OCI-M2 (cell line): ENCODE measurements at regions not wholly inside any gene's neighbourhood (a gene's known extent, or its start where the extent isn't known, plus 50 kb on each side); places are given as distances from the start of the nearest gene placed in this dataset.
"Not testable (repeated sequence)": the region's sequence is repeated elsewhere in the genome, so short reads cannot be mapped to it uniquely, and the experiment has no call there.

Experiments used
- DNase-seq: peaks from one replicate; lab custom pipeline; 2025; ENCODE audit not compliant: unreplicated experiment; lab: John Stamatoyannopoulos, UW

DNA sequence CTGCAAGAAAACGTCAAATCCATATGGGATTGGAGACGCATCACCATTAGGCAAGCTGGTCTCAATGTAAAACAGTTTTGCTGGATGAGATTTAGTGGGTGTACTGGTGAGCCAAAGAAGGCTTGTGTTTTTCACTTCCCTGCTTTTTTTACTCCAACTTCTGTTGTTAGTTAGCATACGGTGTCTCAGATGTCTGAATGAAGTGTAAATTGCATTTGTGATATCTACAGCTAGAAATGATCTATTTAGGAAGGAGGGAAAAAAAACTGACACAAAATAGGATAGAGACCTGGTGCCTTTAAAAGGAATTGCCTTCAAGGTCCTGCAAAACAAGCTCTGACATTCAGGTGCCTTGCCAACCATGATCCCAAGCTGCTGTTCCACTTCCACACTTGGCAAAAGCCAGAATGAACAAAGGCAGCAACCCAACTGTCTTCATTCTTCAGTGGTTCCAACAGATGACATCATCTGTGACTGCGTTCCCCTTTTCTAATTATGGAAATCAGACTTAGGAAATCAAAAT lies 104.2 kb upstream of the RAI14 start:
- DNase-seq: no peak

DNA sequence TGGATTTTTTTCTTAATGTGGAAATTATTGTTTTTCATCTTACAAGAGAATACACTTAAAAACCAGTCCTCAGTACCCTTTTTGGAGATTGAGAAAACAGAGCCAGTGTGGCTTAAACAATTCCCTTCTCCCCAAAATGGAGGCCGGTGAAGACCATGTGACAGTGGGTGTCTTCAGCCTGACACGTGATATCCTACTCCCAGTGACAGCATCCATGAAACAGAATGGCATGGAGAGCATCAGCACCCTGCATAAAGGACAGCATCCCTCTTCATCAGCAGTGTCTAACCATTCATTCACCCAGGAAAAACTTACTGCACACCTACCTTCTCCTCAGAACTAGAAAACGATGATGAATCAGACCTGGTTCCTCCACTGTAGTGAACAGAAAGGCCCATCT lies 103.4 kb upstream of the RAI14 start:
- no peak for DNase-seq

DNA sequence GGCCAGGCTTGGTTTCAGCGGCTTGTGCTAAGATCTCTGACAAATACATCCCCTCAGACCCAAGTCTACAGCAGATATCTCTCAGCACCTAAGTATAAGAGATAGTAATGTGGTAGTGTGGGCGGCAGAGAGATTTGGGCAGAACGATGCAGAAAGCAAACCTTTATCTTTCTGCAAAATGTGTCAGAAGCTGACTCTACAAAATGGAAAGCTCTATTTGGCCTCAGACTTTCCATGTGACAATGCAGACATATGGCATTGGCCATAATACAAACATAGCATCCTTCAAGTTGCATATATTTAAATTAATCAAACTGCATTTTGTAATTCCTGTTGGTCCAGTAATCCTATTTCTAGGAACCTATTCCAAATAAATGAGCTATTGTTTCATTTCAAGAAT lies 102.5 kb upstream of the RAI14 start:
- no peak for DNase-seq

DNA sequence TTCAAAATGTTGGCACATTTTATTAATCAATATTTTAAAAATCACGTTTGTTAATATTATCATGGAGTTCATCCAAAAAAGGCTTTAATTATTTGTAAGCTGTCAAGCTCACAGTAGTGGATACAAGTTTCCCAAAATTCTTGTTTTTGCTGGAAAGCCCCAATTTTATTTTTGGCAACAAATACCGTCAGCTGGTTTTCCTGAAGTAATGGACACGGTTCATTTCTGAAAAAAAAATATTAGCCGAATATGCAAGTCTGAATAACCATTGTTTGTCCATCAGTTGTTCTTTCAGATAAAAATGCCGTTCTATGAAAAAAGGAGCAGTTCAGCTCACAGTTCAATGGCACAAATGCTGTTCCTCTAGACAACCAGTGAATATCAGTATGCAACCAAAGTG lies 101.5 kb upstream of the RAI14 start:
- DNase-seq: no peak

DNA sequence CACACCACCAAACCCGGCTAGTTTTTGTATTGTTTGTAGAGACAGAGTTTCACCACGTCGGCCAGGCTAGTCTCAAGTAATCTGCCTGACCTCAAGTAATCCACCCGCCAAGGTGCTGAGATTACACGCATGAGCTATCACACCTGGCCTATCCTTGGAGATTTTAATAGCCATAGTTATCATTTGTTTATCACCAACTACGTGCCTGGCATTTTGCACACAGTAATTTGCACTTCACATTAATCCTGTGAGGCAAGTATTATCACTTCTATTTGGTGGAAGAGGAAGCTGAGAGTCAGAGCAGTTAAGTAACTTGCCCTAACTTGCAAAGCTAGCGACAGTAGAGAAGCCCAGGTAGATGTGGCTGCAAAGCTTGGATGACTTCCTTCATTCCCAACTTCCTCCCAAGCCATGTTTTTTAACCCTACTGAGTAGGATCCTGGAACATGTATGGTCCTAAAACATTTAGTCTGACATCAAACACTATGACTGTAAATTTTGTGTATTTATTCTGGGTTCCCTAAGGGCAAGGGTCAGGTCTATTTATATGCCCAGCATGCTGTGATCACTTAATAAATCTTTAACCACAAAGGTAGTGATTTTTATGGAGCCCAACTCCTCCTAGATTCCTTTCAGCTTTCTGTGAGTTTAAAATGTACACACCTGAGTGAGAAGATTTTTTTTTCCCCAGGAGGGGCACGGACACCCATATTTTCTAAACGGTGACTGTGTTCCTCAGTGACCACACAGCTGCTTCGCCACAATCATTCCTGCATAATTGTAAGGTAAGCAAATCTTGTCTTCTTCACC lies 100.2 kb upstream of the RAI14 start:
- DNase-seq: no peak

DNA sequence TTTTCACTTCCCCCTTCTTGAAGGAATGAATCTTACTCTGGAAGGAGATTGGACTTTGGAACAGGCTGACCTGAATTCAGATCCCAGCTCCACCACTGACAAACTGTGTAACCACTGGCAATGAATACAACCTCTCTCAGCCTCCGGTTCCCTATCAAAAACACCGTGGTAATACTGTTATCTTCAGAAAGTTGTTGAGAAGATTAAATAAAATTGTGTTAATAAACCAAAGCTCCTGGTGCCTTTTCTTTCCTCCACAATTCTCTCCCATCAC lies 99.7 kb upstream of the RAI14 start:
- DNase-seq: no peak

DNA sequence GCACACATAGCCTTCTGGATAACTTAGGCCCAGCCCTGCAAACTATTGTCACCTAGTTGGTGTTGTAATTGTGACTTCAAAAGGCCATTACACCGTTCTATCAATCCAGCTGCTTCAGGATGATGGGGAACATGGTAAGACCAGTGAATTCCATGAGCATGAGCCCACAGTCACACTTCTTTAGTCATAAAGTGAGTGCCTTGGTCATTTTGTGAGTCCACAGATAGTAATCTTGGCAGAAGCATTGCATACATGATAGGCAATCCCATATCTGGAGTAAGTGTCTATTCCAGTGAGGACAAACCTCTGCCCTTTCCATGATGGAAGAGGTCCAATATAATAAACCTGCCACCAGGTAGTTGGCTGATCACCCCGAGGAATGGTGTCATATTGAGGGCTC lies 94.5 kb upstream of the RAI14 start:
- DNase-seq: not testable (repeated sequence)

DNA sequence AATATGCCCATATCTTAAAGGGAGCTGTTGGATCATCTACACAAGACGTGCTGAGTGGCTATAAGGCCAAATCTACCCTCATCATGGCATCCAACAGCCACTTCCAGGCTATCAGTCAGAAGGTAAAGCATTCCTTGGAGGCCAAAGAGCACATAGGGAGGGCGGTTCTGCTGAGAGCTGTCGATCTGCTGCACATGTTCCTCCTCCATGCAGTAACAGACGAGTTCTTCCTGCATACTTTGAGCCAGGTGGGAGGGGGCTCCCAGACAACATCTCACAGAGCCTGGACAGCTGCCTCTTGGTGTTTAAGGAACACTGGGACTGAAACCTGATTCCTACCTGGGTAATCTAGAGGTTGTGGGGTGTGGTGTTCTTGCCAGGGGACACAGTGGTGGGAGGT lies 93.3 kb upstream of the RAI14 start:
- DNase-seq: no peak

DNA sequence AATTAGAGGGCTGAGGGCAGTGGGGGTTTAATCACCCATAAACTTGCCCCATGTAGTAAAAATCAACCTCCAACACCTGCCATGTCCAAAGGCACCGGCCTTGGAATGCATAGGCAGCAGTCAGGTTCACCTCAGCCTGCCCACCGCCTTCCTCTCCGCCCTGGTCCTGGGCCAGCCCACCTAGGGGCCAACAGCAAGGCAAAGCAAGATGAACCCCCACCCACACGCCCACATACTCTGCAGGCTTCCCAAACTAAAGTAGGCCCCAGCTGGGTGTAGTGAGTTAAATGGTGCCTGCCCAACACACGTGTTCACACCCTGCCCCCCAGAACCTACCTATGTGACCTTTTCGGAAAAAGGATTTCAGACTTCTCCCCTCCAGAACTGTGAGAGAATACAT lies 92.9 kb upstream of the RAI14 start:
- DNase-seq: no peak

DNA sequence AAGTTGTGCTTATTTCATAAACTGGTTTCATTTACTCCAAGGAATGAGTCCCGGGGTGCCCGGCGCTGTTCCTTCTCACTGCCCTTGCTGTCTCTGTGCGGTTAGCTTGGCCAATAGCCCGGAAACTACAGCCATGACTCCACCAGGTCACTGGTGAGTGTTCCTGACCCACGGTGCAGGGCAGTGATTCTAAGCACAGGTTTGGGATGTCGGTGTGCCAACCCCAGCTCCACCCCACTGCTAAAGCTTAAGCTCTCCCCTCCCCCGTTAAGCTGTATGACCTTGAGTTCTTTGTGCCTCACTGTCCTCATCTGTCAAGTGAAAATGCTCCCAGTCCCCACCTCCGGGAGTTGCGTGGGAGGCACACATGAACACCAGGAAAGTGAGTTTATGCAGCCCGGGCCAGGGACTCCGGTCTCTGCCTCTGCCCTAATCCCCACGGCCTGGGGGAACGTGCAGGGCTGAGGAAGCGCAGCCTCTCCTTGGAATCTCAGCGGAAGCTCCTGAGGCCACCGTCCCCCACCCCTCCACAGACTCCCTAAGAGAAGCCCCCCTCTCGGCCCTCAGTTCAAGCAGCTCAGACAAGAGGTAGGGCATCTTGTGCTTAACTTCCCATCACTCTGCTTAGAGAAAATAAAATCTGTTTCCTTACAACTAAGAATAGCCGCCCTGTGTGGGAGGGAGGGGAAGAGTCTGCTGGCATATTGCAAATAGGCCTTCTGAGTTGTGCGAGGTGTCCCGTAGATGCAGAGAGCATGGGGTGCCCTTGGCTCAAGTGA lies 92.0 kb upstream of the RAI14 start:
- no peak for DNase-seq

DNA sequence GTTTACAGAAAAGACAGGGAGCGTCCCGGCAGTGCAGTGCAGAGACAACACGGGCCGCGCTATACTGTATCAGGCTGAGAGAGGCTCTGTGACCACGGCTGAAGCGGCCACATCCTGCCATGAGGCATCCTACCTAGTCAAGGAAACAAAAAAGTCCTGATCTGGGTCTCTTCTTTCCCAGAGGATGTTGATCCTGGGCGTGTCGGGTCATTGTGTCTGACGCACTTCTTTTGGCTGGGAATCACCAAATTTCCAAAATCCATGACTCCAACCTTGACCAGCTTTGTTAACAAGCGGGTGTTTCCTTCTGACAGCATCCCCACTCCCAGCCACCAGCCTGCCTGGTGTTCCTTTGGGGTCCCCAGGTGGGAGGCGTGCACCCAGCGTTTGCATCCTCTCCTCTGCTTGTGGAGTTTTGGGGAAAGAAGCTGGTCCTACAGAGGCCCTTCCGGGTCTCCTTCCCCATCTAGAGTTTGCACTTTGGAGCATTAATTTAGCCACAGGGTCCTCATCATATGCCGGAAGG lies 91.4 kb upstream of the RAI14 start:
- DNase-seq: no peak

DNA sequence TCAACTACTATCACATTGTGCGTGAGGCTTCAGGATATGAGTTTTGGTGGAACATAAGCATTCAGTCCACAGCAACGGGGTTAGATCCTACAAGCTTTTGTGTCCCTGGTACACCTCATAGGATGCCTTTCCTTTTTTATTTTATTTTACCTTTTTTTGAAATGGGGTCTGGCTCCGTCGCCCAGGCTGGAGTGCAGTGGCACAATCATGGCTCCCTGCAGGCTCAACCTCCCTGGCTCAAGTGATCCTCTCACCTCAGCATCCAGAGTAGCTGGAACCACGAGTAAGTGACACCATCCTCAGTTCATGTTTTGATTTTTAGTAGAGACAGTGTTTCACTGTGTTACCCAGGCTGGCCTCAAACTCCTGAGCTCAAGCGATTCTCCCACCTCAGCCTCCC lies 86.0 kb upstream of the RAI14 start:
- no peak for DNase-seq

DNA sequence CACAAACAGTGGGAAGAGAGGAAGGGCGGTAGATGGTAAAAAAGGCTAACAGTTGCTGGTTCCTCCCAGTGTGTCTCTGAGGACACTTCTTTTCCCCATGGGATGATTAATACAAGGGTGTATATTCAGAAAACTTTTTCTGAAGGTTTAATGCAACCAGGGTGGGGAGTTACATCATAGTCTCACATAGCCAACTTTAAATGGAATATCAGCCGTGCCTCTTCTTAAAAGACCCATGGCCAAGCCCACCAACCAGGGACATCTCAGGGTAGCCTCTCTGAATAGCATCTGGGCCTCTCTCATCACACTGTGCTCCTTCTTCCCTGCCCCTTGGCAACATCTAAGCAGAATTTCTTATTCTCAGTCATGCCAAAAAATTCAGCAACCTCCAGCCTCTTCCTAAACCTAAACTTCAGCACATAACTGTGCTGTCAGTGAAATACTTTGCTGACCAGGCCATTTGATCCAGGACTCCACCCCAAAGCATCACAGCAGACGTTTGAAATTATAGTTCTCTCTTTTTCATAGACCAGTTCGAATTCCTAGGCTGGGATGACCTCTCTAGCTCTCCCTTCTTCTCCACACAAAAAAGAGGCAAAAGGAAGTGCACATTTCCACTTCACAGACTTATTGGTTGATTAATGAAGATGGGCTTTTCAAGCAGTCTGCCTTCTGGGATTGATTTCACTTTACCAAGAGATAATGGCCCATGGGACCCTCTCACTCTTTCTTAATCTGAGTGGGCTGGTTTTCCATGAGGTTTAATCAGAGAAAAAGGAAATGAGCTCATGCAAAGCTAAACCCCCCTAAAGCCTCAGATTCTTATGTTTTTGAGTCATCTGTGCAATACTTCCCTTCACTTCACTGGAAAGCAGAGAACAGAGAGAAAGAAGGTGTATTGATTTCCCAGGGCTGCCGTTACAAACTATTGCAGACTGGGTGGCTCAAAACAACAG lies 85.1 kb upstream of the RAI14 start:
- DNase-seq: no peak

DNA sequence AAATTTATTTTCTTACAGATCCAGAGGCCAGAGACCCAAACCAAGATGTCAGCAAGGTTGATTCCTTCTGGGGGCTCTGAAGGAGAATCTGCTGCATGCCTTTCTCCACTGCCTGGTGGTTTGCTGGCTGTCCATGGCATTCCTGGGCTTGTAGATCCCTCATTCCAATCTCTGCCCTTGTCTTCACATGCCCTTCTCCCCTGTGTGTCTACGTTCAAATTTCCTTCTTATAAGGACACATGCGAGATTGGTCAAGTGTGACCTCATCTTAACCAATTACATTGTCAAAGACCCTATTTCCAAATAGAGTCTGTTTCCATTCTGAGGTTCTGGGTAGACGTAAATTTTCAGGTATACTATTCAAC lies 84.5 kb upstream of the RAI14 start:
- DNase-seq: no peak

DNA sequence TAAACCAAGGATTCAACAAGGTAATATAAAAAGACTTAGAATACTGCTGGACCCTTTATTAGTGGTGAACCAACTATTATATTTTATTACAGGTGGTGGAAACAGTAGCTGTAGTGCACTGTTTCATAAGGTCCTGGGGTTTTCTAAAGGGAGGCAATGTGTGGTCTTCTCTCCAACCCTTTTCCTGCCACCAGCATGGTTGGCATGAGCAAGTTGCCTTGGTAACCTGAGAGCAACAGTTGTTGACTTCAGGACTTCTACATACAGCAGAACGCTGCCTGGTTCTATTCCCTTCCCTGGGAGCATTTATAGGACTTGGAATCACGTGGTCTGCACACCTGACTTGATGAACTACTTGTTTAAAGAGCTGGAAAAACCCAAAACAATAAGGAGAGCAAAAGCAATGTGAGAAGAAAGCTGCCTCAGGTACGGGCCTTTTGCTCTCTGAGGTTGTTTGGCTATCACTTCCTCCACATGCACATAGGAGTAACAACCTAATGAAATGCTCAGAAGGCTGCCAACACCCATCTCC lies 81.1 kb upstream of the RAI14 start:
- DNase-seq: no peak

DNA sequence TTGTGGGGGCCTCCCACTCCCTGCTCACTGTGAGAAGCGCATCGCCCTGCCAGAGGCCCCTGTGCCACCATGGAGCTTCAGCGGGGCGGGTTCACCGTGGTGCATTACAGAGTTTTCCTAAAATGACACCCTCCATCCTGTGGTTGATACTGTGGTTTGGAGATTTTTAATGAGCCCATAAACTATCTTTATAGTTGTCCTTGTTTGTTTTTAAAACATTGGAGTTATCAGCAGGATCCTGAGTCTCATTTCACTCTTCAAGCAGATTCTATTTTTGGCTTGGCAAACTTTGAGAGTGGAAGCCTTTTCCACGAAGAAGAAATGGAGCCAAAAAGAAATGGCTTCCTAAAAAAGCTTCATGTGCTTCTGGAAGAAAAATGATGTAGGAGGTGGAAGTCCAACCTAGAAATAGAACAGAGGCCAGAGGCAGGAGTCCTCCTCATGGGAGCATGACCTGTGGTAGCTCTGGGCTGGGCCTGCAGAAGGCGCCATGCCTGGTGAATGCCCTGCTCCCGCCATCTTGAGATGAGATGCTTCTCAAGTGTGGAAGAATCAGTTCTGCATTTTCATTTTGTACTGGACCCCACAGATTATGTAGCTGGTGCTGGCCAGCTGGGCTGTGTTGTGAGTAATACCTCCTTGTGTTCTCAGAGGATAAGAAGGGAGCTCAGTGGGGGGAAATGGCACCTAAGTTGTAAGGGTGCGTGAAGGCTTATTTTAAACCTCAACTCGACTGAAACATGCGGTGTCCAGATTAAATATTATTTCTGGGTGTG lies 79.0 kb upstream of the RAI14 start:
- DNase-seq: no peak

DNA sequence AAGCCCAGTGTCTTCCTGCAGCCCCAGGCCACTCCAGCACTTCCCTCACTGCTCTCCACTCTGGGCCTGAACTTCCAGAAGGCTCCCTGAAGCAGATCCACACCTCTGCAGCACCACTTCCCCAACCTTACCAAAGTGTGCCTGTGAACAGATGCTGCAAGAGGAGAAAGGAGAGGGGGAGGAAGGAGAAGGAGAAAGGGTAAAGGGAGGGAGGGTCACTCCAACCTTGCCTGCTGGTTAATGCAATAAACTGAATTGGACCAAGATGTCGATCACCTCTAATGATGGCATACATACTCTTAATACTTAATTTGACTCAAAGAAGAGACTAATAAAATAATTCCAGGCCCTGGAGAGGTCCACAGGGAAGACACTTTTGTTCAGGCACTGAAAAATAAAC lies 77.2 kb upstream of the RAI14 start:
- no peak for DNase-seq

DNA sequence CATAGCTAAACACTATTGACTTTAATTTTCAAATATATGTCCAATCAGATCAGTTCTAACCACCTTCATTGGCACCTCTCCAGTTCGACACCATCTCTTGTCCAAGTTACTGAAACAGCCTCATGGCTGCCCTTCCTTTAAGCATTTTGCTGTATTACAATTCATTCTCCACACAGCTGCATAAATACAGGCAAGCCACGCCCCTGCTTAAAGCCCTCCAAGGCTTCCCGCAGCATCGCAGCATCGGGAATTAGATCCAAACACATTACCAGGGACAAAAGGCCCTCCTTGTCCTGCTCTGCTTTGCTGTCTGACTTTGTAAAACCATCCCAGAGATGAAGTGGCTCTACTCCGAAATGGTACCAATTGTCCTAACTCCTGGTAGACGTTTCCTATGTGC lies 75.1 kb upstream of the RAI14 start:
- no peak for DNase-seq

DNA sequence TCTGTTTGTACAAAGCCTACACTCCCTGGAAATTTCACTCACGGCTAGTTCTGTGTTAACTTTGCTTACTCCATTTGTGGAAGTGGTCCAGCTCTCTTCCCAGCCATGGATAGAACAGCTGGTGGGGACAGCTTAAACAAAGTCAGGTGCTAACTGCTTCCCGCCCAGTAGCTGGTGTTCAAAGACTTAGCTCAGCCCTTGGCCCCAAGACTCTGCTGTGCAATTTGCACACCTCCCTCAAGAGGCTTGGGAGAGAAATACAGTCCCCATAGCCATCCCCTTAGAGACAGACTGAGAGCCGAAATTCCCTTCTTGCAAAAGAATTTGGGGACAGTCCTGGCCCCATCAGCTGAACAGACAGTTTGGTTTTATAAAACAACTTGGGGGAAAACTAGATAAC lies 73.8 kb upstream of the RAI14 start:
- no peak for DNase-seq

DNA sequence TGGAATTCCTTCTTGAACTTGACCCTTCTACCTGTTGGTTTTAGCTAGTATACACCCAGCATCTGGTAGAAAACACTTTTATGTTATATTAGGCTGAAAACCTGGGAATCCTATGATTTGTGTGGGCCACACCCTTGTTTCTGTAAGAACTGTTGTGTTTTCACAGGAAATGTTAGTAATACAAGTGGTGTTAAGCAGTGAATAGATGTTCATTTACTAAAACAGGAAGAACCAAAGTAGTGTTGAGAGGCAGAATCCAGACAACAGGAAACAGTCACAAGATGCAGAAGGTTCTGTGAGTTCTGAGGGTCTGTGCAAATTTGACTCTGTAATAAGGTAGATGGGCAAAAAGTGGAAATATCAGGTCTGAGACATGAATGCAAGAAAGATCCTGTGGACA lies 73.0 kb upstream of the RAI14 start:
- no peak for DNase-seq
